Adrenal gland (tissue), 9 donors: ENCODE measurements at regions not wholly inside any gene's neighbourhood (a gene's known extent, or its start where the extent isn't known, plus 50 kb on each side); places are given as distances from the start of the nearest gene placed in this dataset.

Experiments used
- DNase-seq, 7 donors: peaks; one replicate each; pipeline ENCODE4 v3.0.0-alpha.2; 2019 to 2020
- H3K27ac ChIP-seq, 5 donors: fragments of 200-600 bp; sonication (generic) in 4 of 5; 1 replicate in 3 of 5; 2 replicates in 2 of 5; pipeline versions ENCODE4 v1.5.1 to v1.8.0; 2016 to 2020; ENCODE audit warnings: mild to moderate bottlenecking in 1 of 5
- H3K27me3 ChIP-seq: fragments of 200-600 bp; 2 replicates; pipeline ENCODE4 v1.8.0; 2021
- H3K36me3 ChIP-seq, 2 donors: fragments of 200-600 bp; replicated peaks in 1 of 2; 1 replicate in 1 of 2; 2 replicates in 1 of 2; pipeline versions ENCODE4 v1.5.1 to v1.8.0; 2018 to 2022
- H3K4me1 ChIP-seq, 2 donors: fragments of 200-600 bp; replicated peaks in 1 of 2; 1 replicate in 1 of 2; 2 replicates in 1 of 2; pipeline versions ENCODE4 v1.5.1 to v1.8.0; 2018 to 2021
- H3K4me3 ChIP-seq, 4 donors: fragments of 200-600 bp; sonication (generic) in 3 of 4; one replicate each; pipeline ENCODE4 v1.5.1; 2016 to 2018
- H3K9me3 ChIP-seq, 3 donors: fragments of 200-600 bp; sonication (generic) in 1 of 3; replicated peaks in 1 of 3; 1 replicate in 2 of 3; 2 replicates in 1 of 3; pipeline versions ENCODE4 v1.5.1 to v1.8.0; 2016 to 2021
- CTCF ChIP-seq, 6 experiments: fragments of 450-650 bp in 4 of 6; fragments of 200-600 bp in 2 of 6; sonication (generic) in 1 of 6; IDR thresholded peaks; 1 replicate in 5 of 6; 2 replicates in 1 of 6; pipeline versions ENCODE4 v1.5.1 to v1.8.0; 2016 to 2021; ENCODE audit warnings: antibody characterized with exemption in 6 of 6, mild to moderate bottlenecking in 2 of 6, moderate library complexity in 1 of 6
- POLR2A ChIP-seq, 2 donors: fragments of 450-650 bp; IDR thresholded peaks; one replicate each; pipeline ENCODE4 v1.6.1; 2017; ENCODE audit warnings: antibody characterized with exemption in 2 of 2, mild to moderate bottlenecking in 2 of 2, moderate library complexity in 1 of 2
- WGBS, 4 donors: extraction: QIAGEN DNeasy Blood & Tissue Kit in 2 of 4; methylation state at CpG; one replicate each; pipeline versions ENCODE4 v1.1.5 to v1.1.7; 2013 to 2017; 5-methylcytosine and 5-hydroxymethylcytosine counted together
- intact Hi-C, 2 donors: fragments of 100-400 bp; cut with DNase I; formaldehyde crosslinking; loops; one replicate each; pipeline versions ENCODE4 v1.14.1 to v1.15.0; 2022 to 2023
- donor health status: healthy with polysubstance abuse.
- donor health status: Bipolar disorder and iron deficiency.
- donor health status: DM: yes; HTN: yes; CAD: no.
- donor health status: DM: no; HTN: no; CAD: no.
- donor health status: DM: no; HTN: no; CAD: no.

GRCh38 chr11:28461846-28462245 lies 353.7 kb downstream of the METTL15 start:
- H3K4me1 ChIP-seq, result no peaks in the 10 kb centered on the region
- intact Hi-C loops, result no loop called here
- no peak for DNase-seq
- H3K36me3 ChIP-seq, result no peaks in the 10 kb centered on the region
- no peak for TF ChIP-seq POLR2A (IDR thresholded peaks at IDR 0.05)
- TF ChIP-seq CTCF (IDR thresholded peaks at IDR 0.05), result no peak
- no peaks in the 10 kb centered on the region for H3K27me3 ChIP-seq
- 88 to 95% (median 91%) methylated on average over 2 of the region's 2 CpGs for WGBS, 4 donors
- no peak overlapping the region for H3K4me3 ChIP-seq
- H3K9me3 ChIP-seq, result no peaks in the 10 kb centered on the region
- H3K27ac ChIP-seq, result no peak overlapping the region

- Histone ChIP-seq H3K27ac (no peak overlapping the region), H3K4me1 (no peaks in the 10 kb centered on the region), H3K27me3 (no peaks in the 10 kb centered on the region), H3K9me3 (no peaks in the 10 kb centered on the region), H3K36me3 (no peaks in the 10 kb centered on the region), H3K4me3 (no peak overlapping the region)
- intact Hi-C loops, result no loop called here
- no peak for TF ChIP-seq POLR2A (IDR thresholded peaks at IDR 0.05)
- TF ChIP-seq CTCF (IDR thresholded peaks at IDR 0.05), result no peak
- no peak for DNase-seq
- WGBS, 4 donors, result 8 to 29% (median 17%) methylated on average over 1 of the region's 1 CpG
Observed at GRCh38 chr11:28461338-28461737, 353.1 kb downstream of the METTL15 start.

- Histone ChIP-seq H3K4me1 (no peaks in the 10 kb centered on the region), H3K9me3 (no peaks in the 10 kb centered on the region), H3K27me3 (no peaks in the 10 kb centered on the region), H3K4me3 (no peak overlapping the region), H3K27ac (no peak overlapping the region), H3K36me3 (no peaks in the 10 kb centered on the region)
- no peak for DNase-seq
- intact Hi-C loops, result no loop called here
- TF ChIP-seq POLR2A (IDR thresholded peaks at IDR 0.05) (no peak), CTCF (IDR thresholded peaks at IDR 0.05) (no peak)
Observed at GRCh38 chr11:28460348-28460747, 352.2 kb downstream of the METTL15 start.

- WGBS, 4 donors, result 78 to 89% (median 84%) methylated on average over 2 of the region's 2 CpGs
- H3K4me3 ChIP-seq, result no peak overlapping the region
- no peak for DNase-seq
- no peaks in the 10 kb centered on the region for H3K9me3 ChIP-seq
- intact Hi-C loops, result no loop called here
- no peak overlapping the region for H3K27ac ChIP-seq
- no peaks in the 10 kb centered on the region for H3K4me1 ChIP-seq
- H3K27me3 ChIP-seq, result no peaks in the 10 kb centered on the region
- no peaks in the 10 kb centered on the region for H3K36me3 ChIP-seq
- TF ChIP-seq POLR2A (IDR thresholded peaks at IDR 0.05) (no peak), CTCF (IDR thresholded peaks at IDR 0.05) (no peak)
Observed at GRCh38 chr11:28459912-28460311, 351.7 kb downstream of the METTL15 start.
